ENCODE measurements at regions not wholly inside any gene's neighbourhood (a gene's known extent, or its start where the extent isn't known, plus 50 kb on each side); places are given as distances from the start of the nearest gene placed in this dataset.
"Not testable (repeated sequence)": the region's sequence is repeated elsewhere in the genome, so short reads cannot be mapped to it uniquely, and the experiment has no call there.

GRCh38 chr3:18556503-18557135 is 131.5 kb upstream of the SATB1 start:
- no peak for TF ChIP-seq CTCF (IDR thresholded peaks at IDR 0.05)
- Mint-ChIP-seq H3K4me1 (ENCODE audit: low read depth) (peaks cover 57% of the 10 kb centered on the region), H3K9me3 (peaks cover 3% of the 10 kb centered on the region), H3K27ac (peak overlapping the region; percentile 95), H3K36me3 (ENCODE audit: low read depth) (peaks cover 12% of the 10 kb centered on the region), H3K4me3 (no peak overlapping the region), H3K27me3 (no peaks in the 10 kb centered on the region)
- intact Hi-C loops (cut with micrococcal nuclease), result loop anchor here (1.0 to 10.0 kb wide), 6 partner anchors 91 to 201 kb away; no protein-coding TSS in a partner anchor
- peak; percentile 87 for ATAC-seq
- CTCF ChIA-PET, result interaction anchor here (0.6 to 1.8 kb wide), 6 partner anchors 77 to 201 kb away, joined by 3 to 10 read pairs (median 4); no protein-coding TSS in a partner anchor
- peak; percentile 95 for DNase-seq
- POLR2A ChIA-PET, result interaction anchor here (0.6 to 2.5 kb wide), 18 partner anchors 89 to 201 kb away, joined by 3 to 20 read pairs (median 4); no protein-coding TSS in a partner anchor

GRCh38 chr3:18556001-18556408 is 130.9 kb upstream of the SATB1 start:
- peaks cover 57% of the 10 kb centered on the region for H3K4me1 Mint-ChIP-seq (ENCODE audit: low read depth)
- no peak for TF ChIP-seq CTCF (IDR thresholded peaks at IDR 0.05)
- ChIA-PET POLR2A (interaction anchor here (0.6 to 2.5 kb wide), 15 partner anchors 90 to 184 kb away, joined by 3 to 20 read pairs (median 4); no protein-coding TSS in a partner anchor), CTCF (interaction anchor here (0.6 to 1.8 kb wide), 5 partner anchors 77 to 202 kb away, joined by 4 to 10 read pairs (median 4); no protein-coding TSS in a partner anchor)
- H3K4me3 Mint-ChIP-seq, result no peak overlapping the region
- peaks cover 12% of the 10 kb centered on the region for H3K36me3 Mint-ChIP-seq (ENCODE audit: low read depth)
- no peaks in the 10 kb centered on the region for H3K27me3 Mint-ChIP-seq
- peak; percentile 70 for ATAC-seq
- H3K9me3 Mint-ChIP-seq, result peaks cover 3% of the 10 kb centered on the region
- peak overlapping the region; percentile 95 for H3K27ac Mint-ChIP-seq
- intact Hi-C loops (cut with micrococcal nuclease), result loop anchor here (1.0 to 10.0 kb wide), 6 partner anchors 91 to 201 kb away; no protein-coding TSS in a partner anchor
- DNase-seq, result peak; percentile 65

GRCh38 chr3:18552579-18553105 is 127.5 kb upstream of the SATB1 start:
- DNase-seq; H3K27me3 Mint-ChIP-seq; CTCF ChIA-PET; H3K36me3 Mint-ChIP-seq (ENCODE audit: low read depth); H3K4me3 Mint-ChIP-seq; H3K9me3 Mint-ChIP-seq; H3K27ac Mint-ChIP-seq; ATAC-seq: not testable (repeated sequence)
- peaks cover 25% of the 10 kb centered on the region for H3K4me1 Mint-ChIP-seq (ENCODE audit: low read depth)
- intact Hi-C loops (cut with micrococcal nuclease), result loop anchor here (10.0 kb wide), 2 partner anchors 122 to 162 kb away; no protein-coding TSS in a partner anchor
- POLR2A ChIA-PET, result interaction anchor here (1.4 kb wide), 1 partner anchor 107 kb away, joined by 3 read pairs; no protein-coding TSS in a partner anchor

GRCh38 chr3:18546632-18547031 is 121.5 kb upstream of the SATB1 start:
- peaks cover 4% of the 10 kb centered on the region for H3K4me1 Mint-ChIP-seq (ENCODE audit: low read depth)
- intact Hi-C loops (cut with micrococcal nuclease), result no loop called here
- no peaks in the 10 kb centered on the region for H3K27me3 Mint-ChIP-seq
- DNase-seq, result no peak
- TF ChIP-seq CTCF (IDR thresholded peaks at IDR 0.05), result no peak
- H3K36me3 Mint-ChIP-seq (ENCODE audit: low read depth), result peaks cover 13% of the 10 kb centered on the region
- no peak overlapping the region for H3K4me3 Mint-ChIP-seq
- no peak overlapping the region for H3K27ac Mint-ChIP-seq
- CTCF ChIA-PET, result interaction anchor here (0.8 to 2.4 kb wide), 2 partner anchors 13 to 211 kb away, joined by 3 to 6 read pairs; no protein-coding TSS in a partner anchor
- peaks cover 7% of the 10 kb centered on the region for H3K9me3 Mint-ChIP-seq
- POLR2A ChIA-PET, result no interaction called here
- peak; percentile 24 for ATAC-seq

- peaks cover 5% of the 10 kb centered on the region for H3K9me3 Mint-ChIP-seq
- ChIA-PET CTCF (no interaction called here), POLR2A (no interaction called here)
- DNase-seq (no peak), ATAC-seq (no peak)
- no peaks in the 10 kb centered on the region for H3K27me3 Mint-ChIP-seq
- TF ChIP-seq CTCF (IDR thresholded peaks at IDR 0.05), result no peak
- H3K4me1 Mint-ChIP-seq (ENCODE audit: low read depth), result peaks cover 4% of the 10 kb centered on the region
- H3K4me3 Mint-ChIP-seq, result no peak overlapping the region
- intact Hi-C loops (cut with micrococcal nuclease), result no loop called here
- peaks cover 13% of the 10 kb centered on the region for H3K36me3 Mint-ChIP-seq (ENCODE audit: low read depth)
- no peak overlapping the region for H3K27ac Mint-ChIP-seq
Observed at GRCh38 chr3:18544146-18544545, 119.0 kb upstream of the SATB1 start.

Data from activated CD8-positive, alpha-beta T cell treated with anti-CD3 and anti-CD28 coated beads for 36 hours (primary cell).